GM04504 (cell line): ENCODE measurements at regions not wholly inside any gene's neighbourhood (a gene's known extent, or its start where the extent isn't known, plus 50 kb on each side); places are given as distances from the start of the nearest gene placed in this dataset.

Source experiments
- DNase-seq: peaks from one replicate; pipeline ENCODE4 v3.0.0-alpha.2; 2012; ENCODE audit warnings: low read depth

- DNase-seq = no peak
These were observed 661.0 kb upstream of the CDH18 start for GRCh38 chr5:20648981-20649380.

GRCh38 chr5:20636686-20637085, 648.7 kb upstream of the CDH18 start:
- DNase-seq = no peak

- no peak for DNase-seq
These were observed 631.6 kb upstream of the CDH18 start for GRCh38 chr5:20619591-20619990.

- no peak for DNase-seq
These were observed 630.3 kb upstream of the CDH18 start for GRCh38 chr5:20618340-20618739.

- no peak for DNase-seq
These were observed 629.8 kb upstream of the CDH18 start for GRCh38 chr5:20617841-20618240.

- no peak for DNase-seq
These were observed 628.0 kb upstream of the CDH18 start for GRCh38 chr5:20615888-20616563.

- DNase-seq = no peak
These were observed 623.6 kb upstream of the CDH18 start for GRCh38 chr5:20611620-20612019.

- DNase-seq = no peak
These were observed 622.7 kb upstream of the CDH18 start for GRCh38 chr5:20610681-20611080.

- DNase-seq = no peak
These were observed 621.1 kb upstream of the CDH18 start for GRCh38 chr5:20609126-20609525.

- DNase-seq = no peak
These were observed 620.6 kb upstream of the CDH18 start for GRCh38 chr5:20608567-20608966.

GRCh38 chr5:20605732-20606525, 617.9 kb upstream of the CDH18 start:
- DNase-seq = no peak

GRCh38 chr5:20604992-20605391, 617.0 kb upstream of the CDH18 start:
- no peak for DNase-seq

GRCh38 chr5:20601678-20602100, 613.7 kb upstream of the CDH18 start:
- DNase-seq = no peak

- DNase-seq = no peak
These were observed 602.4 kb upstream of the CDH18 start for GRCh38 chr5:20590356-20590755.

GRCh38 chr5:20575571-20575970, 587.6 kb upstream of the CDH18 start:
- DNase-seq = no peak

GRCh38 chr5:20574576-20574975, 586.6 kb upstream of the CDH18 start:
- no peak for DNase-seq

- no peak for DNase-seq
These were observed 584.6 kb upstream of the CDH18 start for GRCh38 chr5:20572614-20573013.

- no peak for DNase-seq
These were observed 582.5 kb upstream of the CDH18 start for GRCh38 chr5:20570486-20570885.

GRCh38 chr5:20562544-20562943, 574.5 kb upstream of the CDH18 start:
- no peak for DNase-seq

GRCh38 chr5:20559845-20560244, 571.8 kb upstream of the CDH18 start:
- no peak for DNase-seq

- DNase-seq = no peak
These were observed 568.2 kb upstream of the CDH18 start for GRCh38 chr5:20556115-20556763.

- no peak for DNase-seq
These were observed 567.0 kb upstream of the CDH18 start for GRCh38 chr5:20555034-20555433.

- DNase-seq = no peak
These were observed 566.0 kb upstream of the CDH18 start for GRCh38 chr5:20554001-20554400.
